ENCODE measurements at regions not wholly inside any gene's neighbourhood (a gene's known extent, or its start where the extent isn't known, plus 50 kb on each side); places are given as distances from the start of the nearest gene placed in this dataset.

GRCh38 chr3:19598870-19599269 is 335.1 kb downstream of the EFHB start:
- BruUV-seq (replicated peaks): no TSS peak
- Histone ChIP-seq H3K9me3 (replicated peaks; ENCODE audit: control insufficient read depth, insufficient read depth, low read length) (peaks cover 4% of the 10 kb centered on the region), H2AFZ (ENCODE audit: control insufficient read depth, low read depth, low read length) (peak overlapping the region; percentile 45), H3K36me3 (ENCODE audit: control insufficient read depth in 2 of 2, insufficient read depth in 2 of 2, low read length in 1 of 2) (no peaks in the 10 kb centered on the region), H3K4me1 (ENCODE audit: control insufficient read depth, insufficient read depth, low read length) (peaks cover 13% of the 10 kb centered on the region), H3K4me3 (no peak overlapping the region), H3K27ac (ENCODE audit: control insufficient read depth, insufficient read depth) (peak overlapping the region; percentile 64), H3K9ac (ENCODE audit: control insufficient read depth, insufficient read depth, low read length) (no peak overlapping the region), H4K20me1 (ENCODE audit: control insufficient read depth, insufficient read depth) (no peaks in the 10 kb centered on the region), H3K27me3 (replicated peaks in 1 of 2; ENCODE audit: control insufficient read depth in 2 of 2, insufficient read depth in 2 of 2, low read length in 1 of 2) (no peaks in the 10 kb centered on the region), H3K79me2 (ENCODE audit: control insufficient read depth, insufficient read depth, low read length) (no peaks in the 10 kb centered on the region), H3K4me2 (ENCODE audit: control insufficient read depth, insufficient read depth) (peak overlapping the region; percentile 35)
- CTCF ChIA-PET: no interaction called here
- RAD21 ChIA-PET (ENCODE audit: unreplicated experiment): no interaction called here
- SMC1A ChIA-PET (ENCODE audit: uncharacterized antibody, unreplicated experiment): no interaction called here
- FAIRE-seq: no peak
- intact Hi-C loops (cut with micrococcal nuclease; ENCODE audit: unreplicated experiment) (no loop called here), in situ Hi-C loops (cut with MboI) (no loop called here)
- TF ChIP-seq ATF2 (IDR thresholded peaks at IDR 0.05; ENCODE audit: low read length): 0 out of 2 replicates have a peak, but pooled peaks have one; percentile 21
- TF ChIP-seq IRF4 (IDR thresholded peaks at IDR 0.05; ENCODE audit: low read depth, low read length): peak; percentile 63; the same call in 1 of the 2 replicates
- TF ChIP-seq POLR2A (IDR thresholded peaks at IDR 0.05; ENCODE audit: low read depth, low read length): no peak
- TF ChIP-seq FOXM1 (IDR thresholded peaks at IDR 0.05; ENCODE audit: low read depth, low read length): 0 out of 2 replicates have a peak, but pooled peaks have one; percentile 34
- peak; percentile 34; the same call in 1 of the 2 replicates for TF ChIP-seq RUNX3 (IDR thresholded peaks at IDR 0.05; ENCODE audit: low read length)
- DNase-seq (ENCODE audit: low read depth, low spot score): peak; percentile 38
- 31% methylated on average over 2 of the region's 2 CpGs for WGBS (ENCODE audit: insufficient coverage, insufficient replicate concordance, low lambda C conversion rate, missing lambda C conversion rate)
- POLR2A ChIA-PET: interaction anchor here (0.6 kb wide), 1 partner anchor 1997 kb away, joined by 3 read pairs; no protein-coding TSS in a partner anchor
- peak; percentile 68 for ATAC-seq

- ATAC-seq (peak; percentile 64), FAIRE-seq (no peak), DNase-seq (ENCODE audit: low read depth, low spot score) (peak; percentile 27)
- ChIA-PET CTCF (no interaction called here), SMC1A (ENCODE audit: uncharacterized antibody, unreplicated experiment) (interaction anchor here (0.7 kb wide), 1 partner anchor 198 kb away, joined by 3 read pairs; no protein-coding TSS in a partner anchor), RAD21 (ENCODE audit: unreplicated experiment) (no interaction called here), POLR2A (no interaction called here)
- in situ Hi-C loops (cut with MboI): no loop called here
- intact Hi-C loops (cut with micrococcal nuclease; ENCODE audit: unreplicated experiment): no loop called here
- Histone ChIP-seq H3K4me1 (ENCODE audit: control insufficient read depth, insufficient read depth, low read length) (peaks cover 13% of the 10 kb centered on the region), H3K9ac (ENCODE audit: control insufficient read depth, insufficient read depth, low read length) (no peak overlapping the region), H3K36me3 (ENCODE audit: control insufficient read depth in 2 of 2, insufficient read depth in 2 of 2, low read length in 1 of 2) (no peaks in the 10 kb centered on the region), H2AFZ (ENCODE audit: control insufficient read depth, low read depth, low read length) (no peak overlapping the region), H3K79me2 (ENCODE audit: control insufficient read depth, insufficient read depth, low read length) (no peaks in the 10 kb centered on the region), H3K27me3 (replicated peaks in 1 of 2; ENCODE audit: control insufficient read depth in 2 of 2, insufficient read depth in 2 of 2, low read length in 1 of 2) (no peaks in the 10 kb centered on the region), H3K4me3 (no peak overlapping the region), H3K4me2 (ENCODE audit: control insufficient read depth, insufficient read depth) (no peak overlapping the region), H4K20me1 (ENCODE audit: control insufficient read depth, insufficient read depth) (no peaks in the 10 kb centered on the region), H3K27ac (ENCODE audit: control insufficient read depth, insufficient read depth) (no peak overlapping the region), H3K9me3 (replicated peaks; ENCODE audit: control insufficient read depth, insufficient read depth, low read length) (peaks cover 4% of the 10 kb centered on the region)
- TF ChIP-seq NRF1 (conservative IDR thresholded peaks at IDR 0.05; ENCODE audit: low read depth, low read length) (no peak), JUNB (IDR thresholded peaks at IDR 0.05) (no peak), POU2F2 (IDR thresholded peaks at IDR 0.05; ENCODE audit: borderline replicate concordance, low read depth, low read length) (peak; percentile 62; the same call in 1 of the 3 replicates), HDGF (IDR thresholded peaks at IDR 0.05) (no peak), ZZZ3 (IDR thresholded peaks at IDR 0.05; ENCODE audit: control insufficient read depth, insufficient read length, low read depth) (no peak), CREM (IDR thresholded peaks at IDR 0.05; ENCODE audit: low read depth) (no peak)
- no TSS peak for BruUV-seq (replicated peaks)
- WGBS (ENCODE audit: insufficient coverage, insufficient replicate concordance, low lambda C conversion rate, missing lambda C conversion rate): 22% methylated on average over 1 of the region's 1 CpG
Measured at GRCh38 chr3:19596408-19596807, 337.6 kb downstream of the EFHB start.
